Thoracic aorta (tissue), 2 donors: ENCODE measurements at regions not wholly inside any gene's neighbourhood (a gene's known extent, or its start where the extent isn't known, plus 50 kb on each side); places are given as distances from the start of the nearest gene placed in this dataset.
"Not testable (repeated sequence)": the region's sequence is repeated elsewhere in the genome, so short reads cannot be mapped to it uniquely, and the experiment has no call there.

Source experiments
- ATAC-seq: fragments of 150-250 bp; one replicate; pipeline ENCODE4 v1.8.0; 2017; ENCODE audit warnings: low read depth; ENCODE audit not compliant: insufficient number of reproducible peaks, low FRiP score
- DNase-seq: peaks from one replicate; pipeline ENCODE4 v3.0.0-alpha.2; 2020; ENCODE audit warnings: low spot score
- H3K27ac ChIP-seq, 2 donors: fragments of 200-600 bp; sonication (generic); 1 replicate in 1 of 2; 2 replicates in 1 of 2; pipeline ENCODE4 v1.5.1; 2016; ENCODE audit warnings: mild to moderate bottlenecking in 2 of 2, moderate library complexity in 2 of 2
- H3K27me3 ChIP-seq: fragments of 200-600 bp; sonication (generic); replicated peaks from 2 replicates; pipeline ENCODE4 v1.6.0; 2016; ENCODE audit warnings: mild to moderate bottlenecking; ENCODE audit not compliant: insufficient read depth
- H3K36me3 ChIP-seq: fragments of 200-600 bp; sonication (generic); one replicate; pipeline ENCODE4 v1.5.1; 2016
- H3K4me1 ChIP-seq, 2 donors: fragments of 200-600 bp; sonication (generic); 1 replicate in 1 of 2; 2 replicates in 1 of 2; pipeline versions ENCODE4 v1.5.1 to v1.6.0; 2016; ENCODE audit warnings: low read depth in 2 of 2, mild to moderate bottlenecking in 1 of 2; ENCODE audit not compliant: control insufficient read depth in 1 of 2
- H3K4me3 ChIP-seq: fragments of 200-600 bp; sonication (generic); 2 replicates; pipeline ENCODE4 v1.5.1; 2016; ENCODE audit warnings: mild to moderate bottlenecking
- H3K9me3 ChIP-seq: fragments of 200-600 bp; sonication (generic); 2 replicates; pipeline ENCODE4 v1.5.1; 2016
- TF ChIP-seq, protein P1 (sequence below): fragments of 200-600 bp; sonication (generic); IDR thresholded peaks from one replicate; pipeline ENCODE4 v1.5.1; 2019; ENCODE audit warnings: antibody characterized with exemption

DNA sequence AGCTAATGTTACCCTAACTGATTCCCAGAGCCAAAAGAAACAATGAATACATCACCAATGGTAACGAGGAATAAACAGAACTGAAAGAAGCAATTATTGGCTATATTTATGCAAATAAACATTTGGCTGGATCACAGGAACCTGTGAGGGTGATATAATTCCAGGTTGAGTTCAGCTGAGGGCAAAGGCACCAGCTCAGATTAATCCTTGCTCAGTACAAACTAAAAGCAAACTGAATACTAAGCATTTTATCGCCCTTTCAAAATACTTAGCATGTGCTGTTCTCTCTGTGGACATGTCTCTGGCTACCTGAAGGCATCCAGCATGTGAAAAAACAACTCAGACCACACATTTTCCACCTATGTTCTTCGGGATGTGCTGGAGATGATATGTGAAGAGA lies 791.7 kb downstream of the METTL4 start:
- Histone ChIP-seq H3K4me3 (no peak overlapping the region), H3K27ac (no peak overlapping the region), H3K4me1 (no peaks in the 10 kb centered on the region), H3K36me3 (no peaks in the 10 kb centered on the region), H3K27me3 (no peaks in the 10 kb centered on the region), H3K9me3 (no peaks in the 10 kb centered on the region)
- TF ChIP-seq, protein P1, sequence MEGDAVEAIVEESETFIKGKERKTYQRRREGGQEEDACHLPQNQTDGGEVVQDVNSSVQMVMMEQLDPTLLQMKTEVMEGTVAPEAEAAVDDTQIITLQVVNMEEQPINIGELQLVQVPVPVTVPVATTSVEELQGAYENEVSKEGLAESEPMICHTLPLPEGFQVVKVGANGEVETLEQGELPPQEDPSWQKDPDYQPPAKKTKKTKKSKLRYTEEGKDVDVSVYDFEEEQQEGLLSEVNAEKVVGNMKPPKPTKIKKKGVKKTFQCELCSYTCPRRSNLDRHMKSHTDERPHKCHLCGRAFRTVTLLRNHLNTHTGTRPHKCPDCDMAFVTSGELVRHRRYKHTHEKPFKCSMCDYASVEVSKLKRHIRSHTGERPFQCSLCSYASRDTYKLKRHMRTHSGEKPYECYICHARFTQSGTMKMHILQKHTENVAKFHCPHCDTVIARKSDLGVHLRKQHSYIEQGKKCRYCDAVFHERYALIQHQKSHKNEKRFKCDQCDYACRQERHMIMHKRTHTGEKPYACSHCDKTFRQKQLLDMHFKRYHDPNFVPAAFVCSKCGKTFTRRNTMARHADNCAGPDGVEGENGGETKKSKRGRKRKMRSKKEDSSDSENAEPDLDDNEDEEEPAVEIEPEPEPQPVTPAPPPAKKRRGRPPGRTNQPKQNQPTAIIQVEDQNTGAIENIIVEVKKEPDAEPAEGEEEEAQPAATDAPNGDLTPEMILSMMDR: no peak
- DNase-seq (no peak), ATAC-seq (no peak)

DNA sequence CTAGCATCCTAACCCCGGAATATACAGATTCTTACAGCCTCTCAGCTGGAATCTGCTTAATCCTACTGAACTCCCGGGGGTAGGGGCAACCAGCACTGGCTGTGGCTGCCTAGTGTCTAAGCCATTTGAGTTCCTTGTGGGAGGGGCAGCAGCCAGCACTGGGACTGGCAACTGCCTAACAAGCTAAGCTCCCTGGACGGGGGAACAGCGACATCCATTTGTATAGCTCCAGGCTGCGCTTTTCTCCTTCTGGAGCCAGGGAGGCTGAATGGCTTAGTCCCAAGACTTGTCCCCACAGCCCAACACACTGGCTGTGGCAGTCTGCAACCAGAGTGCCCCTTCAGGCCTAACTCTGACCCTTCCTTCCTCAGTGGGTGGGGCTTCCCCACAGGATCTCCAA lies 787.2 kb downstream of the METTL4 start:
- DNase-seq (no peak), ATAC-seq (no peak)
- H3K4me3 ChIP-seq: no peak overlapping the region
- H3K27me3 ChIP-seq: no peaks in the 10 kb centered on the region
- H3K4me1 ChIP-seq: no peaks in the 10 kb centered on the region
- H3K9me3 ChIP-seq: no peaks in the 10 kb centered on the region
- no peaks in the 10 kb centered on the region for H3K36me3 ChIP-seq
- TF ChIP-seq, protein P1: no peak
- no peak overlapping the region for H3K27ac ChIP-seq

DNA sequence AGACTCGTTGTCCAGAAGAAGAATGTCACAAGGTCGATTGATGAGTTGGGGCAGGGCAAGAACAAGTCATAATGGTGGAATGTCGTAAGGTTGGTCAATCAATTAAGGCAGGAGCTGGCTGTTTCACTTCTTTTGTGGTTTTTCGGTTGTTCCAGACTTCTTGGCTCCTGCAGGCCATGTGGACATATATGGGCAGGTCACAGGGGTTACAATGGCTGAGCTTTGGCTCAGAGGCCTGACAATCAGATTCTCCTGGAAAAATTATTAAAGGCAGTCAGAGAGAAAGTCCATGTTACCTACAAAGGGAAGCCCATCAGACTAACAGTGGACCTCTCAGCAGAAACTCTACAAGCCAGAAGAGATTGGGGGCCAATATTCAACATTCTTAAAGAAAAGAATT lies 785.3 kb downstream of the METTL4 start:
- H3K27me3 ChIP-seq, H3K27ac ChIP-seq, ATAC-seq, DNase-seq, H3K4me1 ChIP-seq, H3K36me3 ChIP-seq, H3K9me3 ChIP-seq, H3K4me3 ChIP-seq: not testable (repeated sequence)

DNA sequence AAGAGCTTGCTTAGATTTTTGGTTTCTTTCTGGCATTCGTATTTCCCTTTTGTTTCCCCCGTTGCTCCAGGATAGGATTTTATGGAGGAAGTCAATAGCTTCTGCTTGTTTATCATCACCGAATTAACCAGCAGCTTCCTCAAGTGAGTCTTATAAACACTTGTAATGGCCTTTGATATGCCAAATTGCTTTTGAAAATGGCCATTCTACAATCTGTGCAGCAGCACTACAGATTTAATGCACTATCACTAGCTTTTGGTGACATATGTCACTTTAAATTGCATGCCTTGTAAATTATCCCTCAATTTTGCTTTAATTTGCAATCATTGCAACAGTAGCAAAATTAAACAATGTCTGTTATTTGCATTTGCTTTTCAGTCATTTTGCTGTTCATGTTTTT lies 774.7 kb downstream of the METTL4 start:
- TF ChIP-seq, protein P1: no peak
- no peak overlapping the region for H3K4me3 ChIP-seq
- H3K4me1 ChIP-seq: no peaks in the 10 kb centered on the region
- no peak for DNase-seq
- ATAC-seq: no peak
- H3K27me3 ChIP-seq: no peaks in the 10 kb centered on the region
- no peaks in the 10 kb centered on the region for H3K36me3 ChIP-seq
- H3K9me3 ChIP-seq: no peaks in the 10 kb centered on the region
- no peak overlapping the region for H3K27ac ChIP-seq

GRCh38 chr18:1797235-1797634 lies 774.1 kb downstream of the METTL4 start:
- Histone ChIP-seq H3K4me3 (no peak overlapping the region), H3K27me3 (no peaks in the 10 kb centered on the region), H3K27ac (no peak overlapping the region), H3K4me1 (no peaks in the 10 kb centered on the region), H3K9me3 (no peaks in the 10 kb centered on the region), H3K36me3 (no peaks in the 10 kb centered on the region)
- ATAC-seq (no peak), DNase-seq (no peak)
- TF ChIP-seq, protein P1: no peak

- Histone ChIP-seq H3K27ac (no peak overlapping the region), H3K27me3 (no peaks in the 10 kb centered on the region), H3K4me1 (no peaks in the 10 kb centered on the region), H3K9me3 (no peaks in the 10 kb centered on the region), H3K4me3 (no peak overlapping the region), H3K36me3 (no peaks in the 10 kb centered on the region)
- ATAC-seq: no peak
- DNase-seq: no peak
- TF ChIP-seq, protein P1: no peak
Measured at GRCh38 chr18:1805521-1805920, 765.8 kb downstream of the METTL4 start.
